Hepatocyte (in vitro differentiated cells): ENCODE measurements at regions not wholly inside any gene's neighbourhood (a gene's known extent, or its start where the extent isn't known, plus 50 kb on each side); places are given as distances from the start of the nearest gene placed in this dataset.
A peak's percentile ranks its signal among the peaks of the same experiment; 100 is the strongest.

Experiments used
- DNase-seq: peaks from one replicate; pipeline ENCODE4 v3.0.0-alpha.2; 2016; ENCODE audit warnings: low spot score
- H2AFZ ChIP-seq: fragments of 200-600 bp; sonication (generic); 2 replicates; pipeline ENCODE4 v1.6.0; 2016; ENCODE audit warnings: antibody characterized with exemption, mild to moderate bottlenecking
- H3K27ac ChIP-seq: fragments of 200-600 bp; sonication (generic); 2 replicates; pipeline ENCODE4 v1.5.1; 2016; ENCODE audit warnings: mild to moderate bottlenecking
- H3K27me3 ChIP-seq: fragments of 200-600 bp; sonication (generic); 2 replicates; pipeline ENCODE4 v1.6.1; 2016
- H3K36me3 ChIP-seq: fragments of 200-600 bp; sonication (generic); replicated peaks from 2 replicates; pipeline ENCODE4 v1.5.1; 2016; ENCODE audit warnings: low read depth; ENCODE audit not compliant: insufficient read depth
- H3K4me1 ChIP-seq: fragments of 200-600 bp; sonication (generic); 2 replicates; pipeline ENCODE4 v1.5.1; 2016; ENCODE audit warnings: mild to moderate bottlenecking, moderate library complexity; ENCODE audit not compliant: insufficient read depth
- H3K4me2 ChIP-seq: fragments of 200-600 bp; sonication (generic); 2 replicates; pipeline ENCODE4 v1.6.0; 2016
- H3K4me3 ChIP-seq: fragments of 200-600 bp; sonication (generic); 2 replicates; pipeline ENCODE4 v1.5.1; 2016; ENCODE audit warnings: mild to moderate bottlenecking
- H3K79me2 ChIP-seq: fragments of 200-600 bp; sonication (generic); 2 replicates; pipeline ENCODE4 v1.6.0; 2017; ENCODE audit warnings: mild to moderate bottlenecking
- H3K9me2 ChIP-seq: fragments of 200-600 bp; sonication (generic); replicated peaks from 2 replicates; pipeline ENCODE4 v1.6.0; 2017; ENCODE audit warnings: mild to moderate bottlenecking; ENCODE audit not compliant: insufficient read depth
- H3K9me3 ChIP-seq: fragments of 200-600 bp; sonication (generic); 2 replicates; pipeline ENCODE4 v1.5.1; 2016; ENCODE audit warnings: low read depth, mild to moderate bottlenecking
- H4K20me1 ChIP-seq: fragments of 200-600 bp; sonication (generic); 2 replicates; pipeline ENCODE4 v1.6.0; 2016; ENCODE audit warnings: mild to moderate bottlenecking; ENCODE audit not compliant: insufficient read depth, poor library complexity, severe bottlenecking
- EZH2 ChIP-seq: fragments of 200-600 bp; sonication (generic); IDR thresholded peaks from 2 replicates; pipeline ENCODE4 v1.6.1; 2016; ENCODE audit warnings: antibody characterized with exemption, mild to moderate bottlenecking, borderline replicate concordance
- EZH2phosphoT487 ChIP-seq: fragments of 200-600 bp; sonication (generic); IDR thresholded peaks from one replicate; pipeline ENCODE4 v1.6.1; 2018; ENCODE audit warnings: antibody characterized with exemption, mild to moderate bottlenecking, low read depth, moderate library complexity; ENCODE audit not compliant: unreplicated experiment, severe bottlenecking
- WGBS: methylation state at CpG from one replicate; pipeline ENCODE4 v1.1.6; 2016; ENCODE audit warnings: low lambda C conversion rate; ENCODE audit errors: missing lambda C conversion rate; 5-methylcytosine and 5-hydroxymethylcytosine counted together
- TF ChIP-seq, protein P1 (sequence below): fragments of 200-600 bp; sonication (generic); IDR thresholded peaks from 2 replicates; pipeline ENCODE4 v1.5.1; 2016; ENCODE audit warnings: antibody characterized with exemption, mild to moderate bottlenecking; ENCODE audit not compliant: poor library complexity

DNA sequence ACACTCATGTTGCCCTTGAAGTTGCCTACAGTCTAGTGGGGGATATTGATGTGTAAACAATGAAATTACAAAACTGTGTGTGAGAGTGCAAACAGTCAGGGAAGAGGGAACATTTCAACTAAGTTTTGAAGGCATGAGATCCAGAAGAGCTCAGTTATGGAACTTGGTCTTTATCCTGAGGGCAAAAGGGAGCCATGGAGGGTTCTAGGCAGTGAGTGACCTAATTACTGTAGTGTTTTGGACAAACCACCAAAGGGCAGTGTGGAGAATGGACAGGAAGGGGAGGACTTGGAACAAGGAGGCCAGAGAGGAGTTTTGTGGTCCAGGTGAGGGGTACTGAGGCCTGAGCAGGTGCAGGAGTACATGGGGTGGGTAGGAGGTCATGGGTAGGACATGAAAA lies 143.7 kb upstream of the SMIM23 start:
- Histone ChIP-seq H3K9me2 (no peaks in the 10 kb centered on the region), H3K4me2 (no peak overlapping the region), H3K4me1 (no peaks in the 10 kb centered on the region), H2AFZ (no peak overlapping the region), H3K36me3 (no peaks in the 10 kb centered on the region), H3K27me3 (no peaks in the 10 kb centered on the region), H3K4me3 (no peak overlapping the region), H3K79me2 (no peaks in the 10 kb centered on the region), H3K9me3 (no peaks in the 10 kb centered on the region), H4K20me1 (no peaks in the 10 kb centered on the region), H3K27ac (no peak overlapping the region)
- TF ChIP-seq EZH2phosphoT487 (no peak), EZH2 (no peak)
- DNase-seq = no peak

DNA sequence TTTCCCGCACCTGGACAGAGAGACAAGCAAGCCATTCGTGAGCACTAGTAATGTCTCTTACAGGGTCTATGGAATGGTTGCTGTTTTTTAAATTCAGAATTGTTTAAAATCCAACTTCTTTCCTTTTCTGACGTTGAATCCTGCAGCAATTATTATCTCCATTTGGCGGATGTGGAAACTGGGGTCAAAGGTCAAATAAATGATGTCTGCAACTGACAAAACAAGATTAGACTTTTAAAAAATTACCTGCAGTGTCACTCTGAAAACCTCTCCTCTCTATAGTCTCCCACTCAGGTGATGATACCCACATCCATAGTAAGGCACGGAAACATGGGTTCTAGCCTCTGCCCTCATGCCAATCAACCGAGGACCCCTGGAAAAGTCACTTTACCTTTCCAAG lies 142.7 kb upstream of the SMIM23 start:
- DNase-seq = no peak
- 79% methylated on average over 6 of the region's 6 CpGs for WGBS
- H3K36me3 ChIP-seq = no peaks in the 10 kb centered on the region
- H3K9me2 ChIP-seq = no peaks in the 10 kb centered on the region
- H3K9me3 ChIP-seq = no peaks in the 10 kb centered on the region
- no peaks in the 10 kb centered on the region for H3K27me3 ChIP-seq
- H3K79me2 ChIP-seq = no peaks in the 10 kb centered on the region
- no peak overlapping the region for H3K27ac ChIP-seq
- no peak overlapping the region for H2AFZ ChIP-seq
- H3K4me3 ChIP-seq = no peak overlapping the region
- TF ChIP-seq, protein P1, sequence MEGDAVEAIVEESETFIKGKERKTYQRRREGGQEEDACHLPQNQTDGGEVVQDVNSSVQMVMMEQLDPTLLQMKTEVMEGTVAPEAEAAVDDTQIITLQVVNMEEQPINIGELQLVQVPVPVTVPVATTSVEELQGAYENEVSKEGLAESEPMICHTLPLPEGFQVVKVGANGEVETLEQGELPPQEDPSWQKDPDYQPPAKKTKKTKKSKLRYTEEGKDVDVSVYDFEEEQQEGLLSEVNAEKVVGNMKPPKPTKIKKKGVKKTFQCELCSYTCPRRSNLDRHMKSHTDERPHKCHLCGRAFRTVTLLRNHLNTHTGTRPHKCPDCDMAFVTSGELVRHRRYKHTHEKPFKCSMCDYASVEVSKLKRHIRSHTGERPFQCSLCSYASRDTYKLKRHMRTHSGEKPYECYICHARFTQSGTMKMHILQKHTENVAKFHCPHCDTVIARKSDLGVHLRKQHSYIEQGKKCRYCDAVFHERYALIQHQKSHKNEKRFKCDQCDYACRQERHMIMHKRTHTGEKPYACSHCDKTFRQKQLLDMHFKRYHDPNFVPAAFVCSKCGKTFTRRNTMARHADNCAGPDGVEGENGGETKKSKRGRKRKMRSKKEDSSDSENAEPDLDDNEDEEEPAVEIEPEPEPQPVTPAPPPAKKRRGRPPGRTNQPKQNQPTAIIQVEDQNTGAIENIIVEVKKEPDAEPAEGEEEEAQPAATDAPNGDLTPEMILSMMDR = no peak
- no peak for TF ChIP-seq EZH2phosphoT487
- TF ChIP-seq EZH2 = no peak
- H3K4me1 ChIP-seq = no peaks in the 10 kb centered on the region
- H3K4me2 ChIP-seq = no peak overlapping the region
- H4K20me1 ChIP-seq = no peaks in the 10 kb centered on the region

- Histone ChIP-seq H2AFZ (no peak overlapping the region), H3K4me1 (no peaks in the 10 kb centered on the region), H3K79me2 (no peaks in the 10 kb centered on the region), H3K9me2 (no peaks in the 10 kb centered on the region), H3K27ac (no peak overlapping the region), H4K20me1 (no peaks in the 10 kb centered on the region), H3K9me3 (no peaks in the 10 kb centered on the region), H3K27me3 (no peaks in the 10 kb centered on the region), H3K36me3 (no peaks in the 10 kb centered on the region), H3K4me2 (no peak overlapping the region), H3K4me3 (no peak overlapping the region)
- WGBS = 48% methylated on average over 6 of the region's 10 CpGs
- no peak for TF ChIP-seq EZH2phosphoT487
- no peak for TF ChIP-seq EZH2
- TF ChIP-seq, protein P1 = no peak
- DNase-seq = peak; percentile 30
Observed at GRCh38 chr5:171644536-171644935, 141.1 kb upstream of the SMIM23 start.

- Histone ChIP-seq H4K20me1 (no peaks in the 10 kb centered on the region), H3K4me3 (no peak overlapping the region), H3K4me2 (no peak overlapping the region), H3K27me3 (no peaks in the 10 kb centered on the region), H3K4me1 (peaks cover 6% of the 10 kb centered on the region), H2AFZ (no peak overlapping the region), H3K79me2 (no peaks in the 10 kb centered on the region), H3K27ac (no peak overlapping the region), H3K36me3 (no peaks in the 10 kb centered on the region), H3K9me3 (no peaks in the 10 kb centered on the region), H3K9me2 (no peaks in the 10 kb centered on the region)
- WGBS = 82% methylated on average over 14 of the region's 14 CpGs
- DNase-seq = no peak
- no peak for TF ChIP-seq EZH2phosphoT487
- TF ChIP-seq, protein P1 = no peak
- no peak for TF ChIP-seq EZH2
Observed at GRCh38 chr5:171646102-171647042, 139.2 kb upstream of the SMIM23 start.
